Osteocyte (in vitro differentiated cells): ENCODE measurements at regions not wholly inside any gene's neighbourhood (a gene's known extent, or its start where the extent isn't known, plus 50 kb on each side); places are given as distances from the start of the nearest gene placed in this dataset.

Experiments
- DNase-seq: peaks from one replicate; pipeline ENCODE4 v3.0.0; 2021; ENCODE audit warnings: mixed read lengths; ENCODE audit not compliant: unreplicated experiment; ENCODE audit errors: extremely low spot score
- H3K27ac Mint-ChIP-seq: one replicate; pipeline ENCODE4 v1.8.0; 2021; ENCODE audit warnings: mild to moderate bottlenecking, mixed read lengths; ENCODE audit not compliant: unreplicated experiment
- H3K27me3 Mint-ChIP-seq: one replicate; pipeline ENCODE4 v1.8.0; 2021; ENCODE audit warnings: mixed read lengths; ENCODE audit not compliant: unreplicated experiment
- H3K36me3 Mint-ChIP-seq: one replicate; pipeline ENCODE4 v1.8.0; 2021; ENCODE audit warnings: mixed read lengths; ENCODE audit not compliant: unreplicated experiment
- H3K4me1 Mint-ChIP-seq: one replicate; pipeline ENCODE4 v1.8.0; 2021; ENCODE audit warnings: mixed read lengths; ENCODE audit not compliant: unreplicated experiment
- H3K4me3 Mint-ChIP-seq: one replicate; pipeline ENCODE4 v1.8.0; 2021; ENCODE audit warnings: mild to moderate bottlenecking, moderate library complexity, mixed read lengths; ENCODE audit not compliant: unreplicated experiment
- H3K9me3 Mint-ChIP-seq: one replicate; pipeline ENCODE4 v1.8.0; 2021; ENCODE audit warnings: mixed read lengths; ENCODE audit not compliant: unreplicated experiment
- TF ChIP-seq, protein P1 (sequence below): fragments of 200-600 bp; sonication (generic); IDR thresholded peaks from 2 replicates; pipeline ENCODE4 v1.5.0; 2021; ENCODE audit warnings: antibody characterized with exemption, mild to moderate bottlenecking, moderate library complexity

DNA sequence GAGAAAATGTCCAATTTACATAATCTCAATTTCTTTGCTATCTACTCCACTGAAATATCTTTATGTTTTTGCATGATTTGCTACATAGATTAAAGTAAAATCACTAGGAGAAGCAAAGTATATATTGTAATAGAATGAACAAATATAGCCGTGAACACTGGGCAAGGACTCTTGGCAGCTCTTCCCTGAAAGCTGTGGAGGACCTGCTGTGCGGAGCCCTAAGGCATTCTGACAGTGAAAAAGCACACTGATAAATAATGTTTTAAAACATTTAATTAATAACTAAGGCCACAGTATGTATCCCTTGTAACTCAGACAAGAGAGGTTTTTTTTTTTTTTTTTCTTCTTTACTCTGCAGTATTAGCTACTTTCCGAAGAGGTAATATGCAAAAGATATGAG lies 256.1 kb upstream of the DPYD start:
- peaks cover 22% of the 10 kb centered on the region for H3K4me1 Mint-ChIP-seq
- no peak overlapping the region for H3K4me3 Mint-ChIP-seq

DNA sequence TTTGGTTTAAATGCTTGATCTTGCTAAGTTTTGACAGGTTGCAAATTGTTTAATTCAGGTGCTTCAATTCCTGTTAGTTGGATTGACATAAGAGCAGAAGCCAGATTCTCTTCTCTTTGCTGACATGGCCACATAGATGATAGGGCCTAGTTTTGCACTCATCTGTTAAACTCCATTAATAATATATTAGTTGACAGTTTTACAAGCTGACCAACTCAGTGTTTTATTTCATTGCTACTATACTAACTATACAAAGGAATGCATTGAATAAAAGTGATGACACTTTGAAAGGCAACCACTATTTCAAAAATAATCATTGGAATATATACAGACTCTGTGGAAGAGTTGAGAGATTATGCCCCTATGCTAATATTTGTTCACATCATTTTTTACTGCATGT lies 255.6 kb upstream of the DPYD start:
- H3K27ac Mint-ChIP-seq, result no peak overlapping the region
- no peak for DNase-seq
- no peaks in the 10 kb centered on the region for H3K27me3 Mint-ChIP-seq
- TF ChIP-seq, protein P1, sequence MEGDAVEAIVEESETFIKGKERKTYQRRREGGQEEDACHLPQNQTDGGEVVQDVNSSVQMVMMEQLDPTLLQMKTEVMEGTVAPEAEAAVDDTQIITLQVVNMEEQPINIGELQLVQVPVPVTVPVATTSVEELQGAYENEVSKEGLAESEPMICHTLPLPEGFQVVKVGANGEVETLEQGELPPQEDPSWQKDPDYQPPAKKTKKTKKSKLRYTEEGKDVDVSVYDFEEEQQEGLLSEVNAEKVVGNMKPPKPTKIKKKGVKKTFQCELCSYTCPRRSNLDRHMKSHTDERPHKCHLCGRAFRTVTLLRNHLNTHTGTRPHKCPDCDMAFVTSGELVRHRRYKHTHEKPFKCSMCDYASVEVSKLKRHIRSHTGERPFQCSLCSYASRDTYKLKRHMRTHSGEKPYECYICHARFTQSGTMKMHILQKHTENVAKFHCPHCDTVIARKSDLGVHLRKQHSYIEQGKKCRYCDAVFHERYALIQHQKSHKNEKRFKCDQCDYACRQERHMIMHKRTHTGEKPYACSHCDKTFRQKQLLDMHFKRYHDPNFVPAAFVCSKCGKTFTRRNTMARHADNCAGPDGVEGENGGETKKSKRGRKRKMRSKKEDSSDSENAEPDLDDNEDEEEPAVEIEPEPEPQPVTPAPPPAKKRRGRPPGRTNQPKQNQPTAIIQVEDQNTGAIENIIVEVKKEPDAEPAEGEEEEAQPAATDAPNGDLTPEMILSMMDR, result no peak
- H3K36me3 Mint-ChIP-seq, result no peaks in the 10 kb centered on the region
- no peaks in the 10 kb centered on the region for H3K9me3 Mint-ChIP-seq
- H3K4me1 Mint-ChIP-seq, result peaks cover 22% of the 10 kb centered on the region
- no peak overlapping the region for H3K4me3 Mint-ChIP-seq

More for the DNA sequence above, 256.1 kb upstream of the DPYD start:
- H3K36me3 Mint-ChIP-seq, result no peaks in the 10 kb centered on the region
- TF ChIP-seq, protein P1, result no peak
- no peaks in the 10 kb centered on the region for H3K9me3 Mint-ChIP-seq
- no peak overlapping the region for H3K27ac Mint-ChIP-seq
- no peaks in the 10 kb centered on the region for H3K27me3 Mint-ChIP-seq
- no peak for DNase-seq

- no peaks in the 10 kb centered on the region for H3K36me3 Mint-ChIP-seq
- H3K4me1 Mint-ChIP-seq, result peaks cover 17% of the 10 kb centered on the region
- TF ChIP-seq, protein P1, result no peak
- H3K9me3 Mint-ChIP-seq, result no peaks in the 10 kb centered on the region
- H3K27me3 Mint-ChIP-seq, result no peaks in the 10 kb centered on the region
- H3K27ac Mint-ChIP-seq, result no peak overlapping the region
- no peak overlapping the region for H3K4me3 Mint-ChIP-seq
- DNase-seq, result no peak
Observed at GRCh38 chr1:98172578-98172977, 251.7 kb upstream of the DPYD start.

DNA sequence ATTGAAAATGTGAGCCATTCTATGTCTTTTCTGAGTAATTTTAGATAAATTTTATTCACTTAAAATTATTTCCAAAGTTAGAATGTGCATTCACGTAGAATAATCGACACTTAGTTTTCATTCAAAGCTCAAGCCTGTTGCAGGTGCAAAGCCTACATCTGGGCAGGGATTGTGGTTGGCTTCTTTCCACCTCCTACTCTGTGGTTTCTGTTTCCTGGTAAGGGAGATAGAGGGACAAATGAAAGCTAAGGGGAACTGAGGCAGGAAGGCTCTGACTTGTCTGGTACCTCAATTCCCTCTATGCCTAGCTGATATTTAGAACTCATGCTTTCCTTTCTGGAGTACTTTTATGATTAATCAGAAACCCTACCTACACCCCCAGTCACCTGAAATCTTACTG lies 251.2 kb upstream of the DPYD start:
- no peak for DNase-seq
- no peaks in the 10 kb centered on the region for H3K27me3 Mint-ChIP-seq
- TF ChIP-seq, protein P1, result no peak

DNA sequence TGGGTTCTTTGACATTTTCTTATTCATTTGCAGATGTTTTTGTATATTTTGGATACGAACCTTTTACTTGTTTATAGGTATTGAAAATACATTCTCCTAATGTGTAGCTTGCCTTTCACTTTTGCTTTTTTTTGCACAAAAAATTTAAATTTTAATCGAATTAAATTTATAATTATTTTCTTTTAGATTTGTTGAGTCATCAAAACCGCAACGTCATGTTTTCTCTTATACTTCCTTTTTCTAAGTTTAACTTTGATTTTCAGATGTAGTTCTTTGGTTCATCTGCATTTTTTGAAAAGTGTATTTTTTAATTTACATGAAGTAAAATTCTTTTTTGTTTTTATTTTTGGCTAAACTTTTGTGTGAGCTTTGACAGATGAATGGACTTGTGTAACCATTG lies 243.7 kb upstream of the DPYD start:
- Mint-ChIP-seq H3K36me3 (no peaks in the 10 kb centered on the region), H3K27ac (no peak overlapping the region), H3K4me3 (no peak overlapping the region), H3K27me3 (no peaks in the 10 kb centered on the region), H3K4me1 (no peaks in the 10 kb centered on the region), H3K9me3 (no peaks in the 10 kb centered on the region)
- no peak for DNase-seq
- TF ChIP-seq, protein P1, result no peak

More for the DNA sequence above, 251.2 kb upstream of the DPYD start:
- Mint-ChIP-seq H3K4me3 (no peak overlapping the region), H3K36me3 (no peaks in the 10 kb centered on the region), H3K27ac (no peak overlapping the region), H3K4me1 (peaks cover 15% of the 10 kb centered on the region), H3K9me3 (no peaks in the 10 kb centered on the region)
